GM23248 (cell line): ENCODE measurements at regions not wholly inside any gene's neighbourhood (a gene's known extent, or its start where the extent isn't known, plus 50 kb on each side); places are given as distances from the start of the nearest gene placed in this dataset.

Experiments used
- DNase-seq: peaks from one replicate; pipeline ENCODE4 v3.0.0-alpha.2; 2015
- H2AFZ ChIP-seq: fragments of 200-600 bp; sonication (generic); 2 replicates; pipeline ENCODE4 v1.6.1; 2016; ENCODE audit warnings: antibody characterized with exemption
- H3F3A ChIP-seq: fragments of 200-600 bp; sonication (generic); 2 replicates; pipeline ENCODE4 v1.6.1; 2016; ENCODE audit warnings: mild to moderate bottlenecking, antibody characterized with exemption, mixed run types; ENCODE audit not compliant: insufficient read depth
- H3K27ac ChIP-seq: fragments of 200-600 bp; sonication (generic); 2 replicates; pipeline ENCODE4 v1.5.1; 2016; ENCODE audit warnings: mild to moderate bottlenecking
- H3K27me3 ChIP-seq: fragments of 200-600 bp; sonication (generic); replicated peaks from 2 replicates; pipeline ENCODE4 v1.6.1; 2016; ENCODE audit warnings: mild to moderate bottlenecking; ENCODE audit not compliant: insufficient read depth
- H3K36me3 ChIP-seq: fragments of 200-600 bp; sonication (generic); 2 replicates; pipeline ENCODE4 v1.6.1; 2016; ENCODE audit warnings: low read depth, mild to moderate bottlenecking
- H3K4me1 ChIP-seq: fragments of 200-600 bp; sonication (generic); 2 replicates; pipeline ENCODE4 v1.6.1; 2016; ENCODE audit warnings: mild to moderate bottlenecking; ENCODE audit not compliant: insufficient read depth
- H3K4me2 ChIP-seq: fragments of 200-600 bp; sonication (generic); one replicate; pipeline ENCODE4 v1.6.1; 2016; ENCODE audit warnings: mild to moderate bottlenecking; ENCODE audit not compliant: unreplicated experiment
- H3K4me3 ChIP-seq: fragments of 200-600 bp; sonication (generic); 2 replicates; pipeline ENCODE4 v1.5.1; 2016; ENCODE audit warnings: mild to moderate bottlenecking
- H3K79me2 ChIP-seq: fragments of 200-600 bp; sonication (generic); 2 replicates; pipeline ENCODE4 v1.6.1; 2016; ENCODE audit warnings: mild to moderate bottlenecking; ENCODE audit not compliant: insufficient read depth
- H3K9ac ChIP-seq: fragments of 200-600 bp; sonication (generic); 2 replicates; pipeline ENCODE4 v1.6.1; 2016; ENCODE audit warnings: mild to moderate bottlenecking
- H3K9me2 ChIP-seq: fragments of 200-600 bp; sonication (generic); 2 replicates; pipeline ENCODE4 v1.6.1; 2016; ENCODE audit warnings: mixed run types, mild to moderate bottlenecking, moderate library complexity; ENCODE audit not compliant: insufficient read depth
- H3K9me3 ChIP-seq: fragments of 200-600 bp; sonication (generic); one replicate; pipeline ENCODE4 v1.6.1; 2017; ENCODE audit warnings: low read depth
- H4K20me1 ChIP-seq: fragments of 200-600 bp; sonication (generic); 2 replicates; pipeline ENCODE4 v1.6.0; 2016; ENCODE audit not compliant: insufficient read depth
- EZH2 ChIP-seq: fragments of 200-600 bp; sonication (generic); IDR thresholded peaks from 2 replicates; pipeline ENCODE4 v1.6.1; 2018; ENCODE audit warnings: antibody characterized with exemption, mild to moderate bottlenecking; ENCODE audit not compliant: insufficient read depth, poor library complexity, severe bottlenecking
- EZH2phosphoT487 ChIP-seq: fragments of 200-600 bp; sonication (generic); IDR thresholded peaks from 2 replicates; pipeline ENCODE4 v1.6.1; 2018; ENCODE audit warnings: antibody characterized with exemption, moderate library complexity, mild to moderate bottlenecking, low read depth; ENCODE audit not compliant: insufficient read depth
- WGBS, 2 experiments: methylation state at CpG; one replicate each; pipeline ENCODE4 v1.1.6; 2015 to 2017; ENCODE audit warnings: low lambda C conversion rate in 2 of 2, low coverage in 1 of 2; ENCODE audit errors: missing lambda C conversion rate in 2 of 2; 5-methylcytosine and 5-hydroxymethylcytosine counted together
- in situ Hi-C: fragments of 300-500 bp; cut with MboI; formaldehyde crosslinking; loops from 2 replicates; pipeline ENCODE4 v1.15.0; 2020

DNA sequence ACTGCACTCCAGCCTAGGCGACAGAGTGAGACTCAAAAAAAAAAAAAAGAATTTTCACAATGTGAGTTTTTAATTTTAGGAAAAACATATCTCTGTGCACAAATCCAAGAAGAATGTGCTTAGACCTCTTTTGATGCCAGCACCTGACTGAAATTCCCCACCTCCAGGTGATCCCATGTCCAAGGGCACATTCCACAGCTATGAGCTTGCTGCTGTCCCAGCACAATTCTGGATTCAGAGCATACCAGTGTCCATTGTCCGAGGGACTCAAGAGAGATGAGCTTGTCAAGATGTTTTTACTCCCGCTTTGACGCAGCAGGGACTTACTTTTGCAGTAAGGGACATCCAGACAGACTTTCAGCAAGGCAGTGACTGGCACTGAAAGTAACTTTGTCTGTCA is 489.1 kb upstream of the ACVR2A start:
- TF ChIP-seq EZH2phosphoT487, result no peak
- TF ChIP-seq EZH2, result no peak
- H3K4me1 ChIP-seq, result no peaks in the 10 kb centered on the region
- in situ Hi-C loops, result no loop called here
- no peak overlapping the region for H3K4me2 ChIP-seq
- no peaks in the 10 kb centered on the region for H4K20me1 ChIP-seq
- H3K27me3 ChIP-seq, result peaks cover 7% of the 10 kb centered on the region; the same call in 1 of the 2 replicates
- H2AFZ ChIP-seq, result no peak overlapping the region
- no peak overlapping the region for H3K27ac ChIP-seq
- H3F3A ChIP-seq, result no peaks in the 10 kb centered on the region
- H3K36me3 ChIP-seq, result no peaks in the 10 kb centered on the region
- H3K79me2 ChIP-seq, result no peaks in the 10 kb centered on the region
- no peaks in the 10 kb centered on the region for H3K9me3 ChIP-seq
- WGBS, 2 experiments, result 93 to 95% methylated on average over 4 of the region's 4 CpGs
- no peaks in the 10 kb centered on the region for H3K9me2 ChIP-seq
- DNase-seq, result no peak
- H3K9ac ChIP-seq, result no peak overlapping the region
- no peak overlapping the region for H3K4me3 ChIP-seq

GRCh38 chr2:147353072-147353381 is 491.8 kb upstream of the ACVR2A start:
- Histone ChIP-seq H3K27ac (no peak overlapping the region), H3F3A (no peaks in the 10 kb centered on the region), H3K4me1 (no peaks in the 10 kb centered on the region), H3K9me3 (no peaks in the 10 kb centered on the region), H3K27me3 (peaks cover under 1% of the 10 kb centered on the region; the same call in 1 of the 2 replicates), H3K36me3 (no peaks in the 10 kb centered on the region), H3K9ac (no peak overlapping the region), H3K9me2 (no peaks in the 10 kb centered on the region), H2AFZ (no peak overlapping the region), H3K4me2 (no peak overlapping the region), H3K4me3 (no peak overlapping the region), H3K79me2 (no peaks in the 10 kb centered on the region), H4K20me1 (no peaks in the 10 kb centered on the region; the same call in 1 of the 2 replicates)
- in situ Hi-C loops, result no loop called here
- TF ChIP-seq EZH2phosphoT487, result no peak
- TF ChIP-seq EZH2, result no peak
- DNase-seq, result no peak

DNA sequence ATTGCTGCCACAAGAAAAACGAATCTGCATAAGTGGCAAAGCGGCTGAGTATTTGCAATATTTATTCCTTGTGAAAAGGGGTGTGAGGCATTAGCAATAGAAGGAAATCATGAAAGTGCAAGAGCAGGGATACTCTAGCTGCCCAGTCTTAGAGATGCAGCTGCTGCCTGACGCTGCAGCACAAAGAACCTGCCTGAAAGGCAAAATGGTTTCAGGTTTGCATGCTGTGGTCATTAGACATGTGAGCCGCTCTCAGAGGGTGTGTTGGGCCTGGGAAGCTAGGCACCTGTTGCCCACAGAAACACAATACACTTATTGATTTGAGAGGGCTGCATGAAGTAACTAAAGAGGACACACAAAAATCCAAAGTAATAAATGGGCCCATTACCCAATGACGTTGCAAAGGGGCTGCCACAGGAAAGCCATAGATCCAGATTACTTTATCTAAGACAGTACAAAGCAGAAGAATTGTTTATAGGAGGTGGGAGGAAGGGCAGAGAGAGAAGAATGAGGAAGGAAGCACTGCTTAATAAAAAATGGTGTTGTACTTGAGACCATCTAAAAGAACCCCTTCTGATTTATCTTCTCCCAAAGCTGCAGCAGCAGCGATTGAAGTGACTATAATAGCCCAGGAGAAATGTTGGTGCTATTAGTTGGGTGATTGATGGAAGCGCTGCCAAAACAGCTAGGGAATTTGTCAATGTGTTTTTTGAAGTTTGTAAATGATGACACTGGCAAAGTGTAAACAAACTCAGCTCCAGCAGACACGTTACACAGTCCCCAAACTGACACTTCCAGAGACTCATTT is 492.4 kb upstream of the ACVR2A start:
- Histone ChIP-seq H3K9me3 (no peaks in the 10 kb centered on the region), H3K4me2 (no peak overlapping the region), H3F3A (no peaks in the 10 kb centered on the region), H3K27ac (no peak overlapping the region), H3K9me2 (no peaks in the 10 kb centered on the region), H4K20me1 (no peaks in the 10 kb centered on the region; the same call in 1 of the 2 replicates), H3K9ac (no peak overlapping the region), H2AFZ (no peak overlapping the region), H3K36me3 (no peaks in the 10 kb centered on the region), H3K79me2 (no peaks in the 10 kb centered on the region), H3K4me1 (no peaks in the 10 kb centered on the region), H3K4me3 (no peak overlapping the region), H3K27me3 (no peaks in the 10 kb centered on the region; the same call in 1 of the 2 replicates)
- in situ Hi-C loops, result no loop called here
- DNase-seq, result no peak
- 24 to 27% methylated on average over 8 of the region's 8 CpGs for WGBS, 2 experiments
- TF ChIP-seq EZH2 (no peak), EZH2phosphoT487 (no peak)

- no peak overlapping the region for H3K27ac ChIP-seq
- in situ Hi-C loops, result no loop called here
- no peaks in the 10 kb centered on the region for H3K4me1 ChIP-seq
- H3K9ac ChIP-seq, result no peak overlapping the region
- H2AFZ ChIP-seq, result no peak overlapping the region
- no peak for TF ChIP-seq EZH2phosphoT487
- TF ChIP-seq EZH2, result no peak
- no peak for DNase-seq
- H3K9me3 ChIP-seq, result no peaks in the 10 kb centered on the region
- no peaks in the 10 kb centered on the region for H3K9me2 ChIP-seq
- no peaks in the 10 kb centered on the region; the same call in 1 of the 2 replicates for H3K27me3 ChIP-seq
- H4K20me1 ChIP-seq, result no peaks in the 10 kb centered on the region; the same call in 1 of the 2 replicates
- H3K79me2 ChIP-seq, result no peaks in the 10 kb centered on the region
- H3F3A ChIP-seq, result no peaks in the 10 kb centered on the region
- H3K4me3 ChIP-seq, result no peak overlapping the region
- 54 to 58% methylated on average over 5 of the region's 5 CpGs for WGBS, 2 experiments
- no peak overlapping the region for H3K4me2 ChIP-seq
- H3K36me3 ChIP-seq, result no peaks in the 10 kb centered on the region
These were observed 493.0 kb upstream of the ACVR2A start for GRCh38 chr2:147351784-147352183.

DNA sequence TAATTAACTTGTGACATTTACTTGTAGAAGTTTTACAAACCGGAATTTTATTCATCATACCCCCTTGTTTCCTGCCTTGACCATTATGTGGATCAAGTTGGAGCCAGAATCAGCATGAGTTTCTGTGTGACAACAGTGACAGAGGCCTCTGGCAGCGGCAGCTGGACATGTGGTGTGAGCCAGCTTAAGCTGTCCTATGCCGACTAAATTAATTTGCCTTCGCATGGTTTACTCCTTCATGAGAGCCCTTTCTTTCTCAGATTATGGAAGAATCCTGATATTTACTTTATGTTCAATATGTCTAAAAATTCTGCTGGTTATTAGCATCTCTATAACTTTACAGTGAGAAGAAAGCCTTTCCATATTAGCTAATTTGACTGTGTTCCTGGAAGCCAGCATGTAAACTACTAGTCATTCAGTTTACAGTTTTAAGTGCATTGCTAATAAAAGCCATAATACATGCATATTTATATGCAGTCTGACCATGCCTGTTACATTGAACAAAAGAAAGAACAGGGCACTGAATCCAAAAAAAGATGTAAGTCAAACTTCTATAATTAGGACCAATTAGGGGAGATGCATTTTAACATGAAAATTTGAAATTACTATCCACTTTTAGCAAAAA is 495.8 kb upstream of the ACVR2A start:
- Histone ChIP-seq H3K9me3 (no peaks in the 10 kb centered on the region), H3K27me3 (no peaks in the 10 kb centered on the region; the same call in 1 of the 2 replicates), H3K9ac (no peak overlapping the region), H3F3A (0 out of 2 replicates have a peak, but pooled peaks cover 4% of the 10 kb centered on the region), H2AFZ (no peak overlapping the region), H3K79me2 (no peaks in the 10 kb centered on the region), H3K27ac (no peak overlapping the region), H3K36me3 (no peaks in the 10 kb centered on the region), H4K20me1 (no peaks in the 10 kb centered on the region; the same call in 1 of the 2 replicates), H3K4me2 (no peak overlapping the region), H3K4me3 (no peak overlapping the region), H3K9me2 (no peaks in the 10 kb centered on the region), H3K4me1 (no peaks in the 10 kb centered on the region)
- TF ChIP-seq EZH2, result no peak
- no peak for TF ChIP-seq EZH2phosphoT487
- in situ Hi-C loops, result loop anchor here (25.0 kb wide), 1 partner anchor 437 kb away; no protein-coding TSS in a partner anchor
- 23 to 25% methylated on average over 4 of the region's 4 CpGs for WGBS, 2 experiments
- DNase-seq, result no peak
